HG03060 (cell line): ENCODE measurements at regions not wholly inside any gene's neighbourhood (a gene's known extent, or its start where the extent isn't known, plus 50 kb on each side); places are given as distances from the start of the nearest gene placed in this dataset.
"Not testable (repeated sequence)": the region's sequence is repeated elsewhere in the genome, so short reads cannot be mapped to it uniquely, and the experiment has no call there.

Source experiments
- ATAC-seq: cut with Tn5 transposase; IDR thresholded peaks from one replicate; pipeline ENCODE4 v1.9.1; 2021; ENCODE audit warnings: low read depth, moderate number of reproducible peaks; ENCODE audit not compliant: unreplicated experiment

- ATAC-seq, result no peak
Observed at GRCh38 chr6:23783901-23784300, 342.1 kb upstream of the NRSN1 start.

- ATAC-seq, result no peak
Observed at GRCh38 chr6:23784301-23784919, 341.6 kb upstream of the NRSN1 start.

GRCh38 chr6:23790756-23791155, 335.3 kb upstream of the NRSN1 start:
- ATAC-seq, result no peak

- ATAC-seq, result no peak
Observed at GRCh38 chr6:23797041-23797440, 329.0 kb upstream of the NRSN1 start.

- not testable (repeated sequence) for ATAC-seq
Observed at GRCh38 chr6:23804289-23804688, 321.7 kb upstream of the NRSN1 start.

GRCh38 chr6:23821141-23821540, 304.9 kb upstream of the NRSN1 start:
- ATAC-seq, result not testable (repeated sequence)

GRCh38 chr6:23823421-23823820, 302.6 kb upstream of the NRSN1 start:
- ATAC-seq, result no peak

GRCh38 chr6:23826572-23826971, 299.4 kb upstream of the NRSN1 start:
- ATAC-seq, result no peak

GRCh38 chr6:23828861-23829260, 297.2 kb upstream of the NRSN1 start:
- ATAC-seq, result no peak

- ATAC-seq, result no peak
Observed at GRCh38 chr6:23841116-23841515, 284.9 kb upstream of the NRSN1 start.

GRCh38 chr6:23842760-23843159, 283.3 kb upstream of the NRSN1 start:
- ATAC-seq, result no peak

GRCh38 chr6:23851522-23851921, 274.5 kb upstream of the NRSN1 start:
- no peak for ATAC-seq

- ATAC-seq, result not testable (repeated sequence)
Observed at GRCh38 chr6:23853566-23854133, 272.4 kb upstream of the NRSN1 start.

- not testable (repeated sequence) for ATAC-seq
Observed at GRCh38 chr6:23854154-23854553, 271.9 kb upstream of the NRSN1 start.

GRCh38 chr6:23855497-23856116, 270.4 kb upstream of the NRSN1 start:
- ATAC-seq, result no peak

GRCh38 chr6:23870496-23870895, 255.5 kb upstream of the NRSN1 start:
- no peak for ATAC-seq

- ATAC-seq, result no peak
Observed at GRCh38 chr6:23873161-23873560, 252.9 kb upstream of the NRSN1 start.

- no peak for ATAC-seq
Observed at GRCh38 chr6:23875006-23875405, 251.0 kb upstream of the NRSN1 start.

- ATAC-seq, result no peak
Observed at GRCh38 chr6:23879816-23880215, 246.2 kb upstream of the NRSN1 start.

- no peak for ATAC-seq
Observed at GRCh38 chr6:23890543-23891227, 235.3 kb upstream of the NRSN1 start.

- ATAC-seq, result no peak
Observed at GRCh38 chr6:23905133-23905815, 220.7 kb upstream of the NRSN1 start.
